ENCODE measurements at regions not wholly inside any gene's neighbourhood (a gene's known extent, or its start where the extent isn't known, plus 50 kb on each side); places are given as distances from the start of the nearest gene placed in this dataset.

DNA sequence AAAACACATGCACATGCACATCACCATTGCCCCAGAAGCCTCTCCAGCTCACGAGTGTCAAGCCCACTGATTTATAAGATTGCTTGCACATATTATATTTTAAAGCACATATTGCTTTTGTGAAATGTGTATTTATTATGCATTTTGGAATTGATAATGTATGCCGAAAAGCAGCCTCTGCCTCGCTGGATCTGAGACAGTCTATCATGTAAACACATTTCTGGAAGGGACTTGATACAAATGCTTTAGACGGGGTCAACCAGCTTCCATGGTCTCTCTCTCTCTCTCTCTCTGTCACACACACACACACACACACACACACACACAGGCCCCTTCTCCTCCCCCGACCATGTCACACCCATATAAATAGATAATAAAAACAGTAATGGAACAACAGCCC lies 203.8 kb downstream of the TUBA3C start:
- Histone ChIP-seq H3K36me3 (replicated peaks; ENCODE audit: insufficient read depth, low read length) (no peaks in the 10 kb centered on the region), H3K9me3 (replicated peaks; ENCODE audit: insufficient read depth, low read length) (no peaks in the 10 kb centered on the region), H3F3A (ENCODE audit: insufficient read depth, low read length) (no peaks in the 10 kb centered on the region), H3K9me2 (replicated peaks; ENCODE audit: insufficient read depth, low read length) (no peaks in the 10 kb centered on the region), H3K9ac (ENCODE audit: low read length) (no peak overlapping the region), H4K20me1 (ENCODE audit: insufficient read depth, low read length) (no peaks in the 10 kb centered on the region), H3K4me3 (ENCODE audit: low read length) (no peak overlapping the region), H3K79me2 (ENCODE audit: low read length) (no peaks in the 10 kb centered on the region), H3K27ac (ENCODE audit: low read length) (no peak overlapping the region), H3K27me3 (replicated peaks; ENCODE audit: insufficient read depth, low read length) (no peaks in the 10 kb centered on the region), H3K4me1 (ENCODE audit: low read length) (no peaks in the 10 kb centered on the region), H2AFZ (ENCODE audit: low read length) (no peak overlapping the region), H3K4me2 (ENCODE audit: low read depth, low read length) (no peak overlapping the region)
- TF ChIP-seq EZH2phosphoT487 (IDR thresholded peaks at IDR 0.05; ENCODE audit: low read length) (no peak), EZH2 (optimal IDR thresholded peaks at IDR 0.05; ENCODE audit: low read depth, low read length) (no peak)
- TF ChIP-seq, protein P1, sequence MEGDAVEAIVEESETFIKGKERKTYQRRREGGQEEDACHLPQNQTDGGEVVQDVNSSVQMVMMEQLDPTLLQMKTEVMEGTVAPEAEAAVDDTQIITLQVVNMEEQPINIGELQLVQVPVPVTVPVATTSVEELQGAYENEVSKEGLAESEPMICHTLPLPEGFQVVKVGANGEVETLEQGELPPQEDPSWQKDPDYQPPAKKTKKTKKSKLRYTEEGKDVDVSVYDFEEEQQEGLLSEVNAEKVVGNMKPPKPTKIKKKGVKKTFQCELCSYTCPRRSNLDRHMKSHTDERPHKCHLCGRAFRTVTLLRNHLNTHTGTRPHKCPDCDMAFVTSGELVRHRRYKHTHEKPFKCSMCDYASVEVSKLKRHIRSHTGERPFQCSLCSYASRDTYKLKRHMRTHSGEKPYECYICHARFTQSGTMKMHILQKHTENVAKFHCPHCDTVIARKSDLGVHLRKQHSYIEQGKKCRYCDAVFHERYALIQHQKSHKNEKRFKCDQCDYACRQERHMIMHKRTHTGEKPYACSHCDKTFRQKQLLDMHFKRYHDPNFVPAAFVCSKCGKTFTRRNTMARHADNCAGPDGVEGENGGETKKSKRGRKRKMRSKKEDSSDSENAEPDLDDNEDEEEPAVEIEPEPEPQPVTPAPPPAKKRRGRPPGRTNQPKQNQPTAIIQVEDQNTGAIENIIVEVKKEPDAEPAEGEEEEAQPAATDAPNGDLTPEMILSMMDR (IDR thresholded peaks at IDR 0.05; ENCODE audit: low read length), result no peak
- DNase-seq, result no peak

DNA sequence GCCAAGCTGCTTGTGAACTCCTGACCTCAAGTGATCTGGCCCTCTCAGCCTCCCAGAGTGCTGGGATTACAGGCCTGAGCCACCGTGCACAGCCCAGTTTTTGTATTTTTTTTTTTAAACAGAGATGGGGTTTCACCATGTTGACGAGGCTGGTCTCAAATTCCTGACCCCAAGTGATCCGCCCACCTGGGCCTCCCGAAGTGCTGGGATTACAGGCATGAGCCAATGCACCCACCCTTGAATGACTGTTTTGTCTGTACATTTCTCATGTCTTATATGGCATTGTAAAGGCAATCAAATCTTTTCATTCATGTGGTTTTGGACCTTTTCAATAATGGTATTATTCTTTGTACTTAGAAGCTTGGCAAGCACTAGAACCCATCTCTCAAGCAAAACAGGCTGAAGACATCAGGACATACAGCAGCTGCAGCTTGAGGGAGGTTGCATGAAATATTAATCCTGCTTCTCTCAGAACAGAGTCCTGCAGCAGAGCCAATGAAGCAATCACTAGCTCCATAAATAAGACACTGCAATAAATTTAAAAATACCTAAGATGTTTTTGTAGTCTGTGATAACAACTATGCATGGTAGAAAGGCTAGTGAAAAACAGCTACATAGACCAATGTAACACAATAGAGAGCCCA lies 209.9 kb downstream of the TUBA3C start:
- Histone ChIP-seq H3K27me3 (replicated peaks; ENCODE audit: insufficient read depth, low read length) (no peaks in the 10 kb centered on the region), H3K9ac (ENCODE audit: low read length) (no peak overlapping the region), H3K4me1 (ENCODE audit: low read length) (no peaks in the 10 kb centered on the region), H3K79me2 (ENCODE audit: low read length) (no peaks in the 10 kb centered on the region), H4K20me1 (ENCODE audit: insufficient read depth, low read length) (no peaks in the 10 kb centered on the region), H3K36me3 (replicated peaks; ENCODE audit: insufficient read depth, low read length) (no peaks in the 10 kb centered on the region), H3K27ac (ENCODE audit: low read length) (no peak overlapping the region), H3K9me2 (replicated peaks; ENCODE audit: insufficient read depth, low read length) (no peaks in the 10 kb centered on the region), H3F3A (ENCODE audit: insufficient read depth, low read length) (no peaks in the 10 kb centered on the region), H2AFZ (ENCODE audit: low read length) (no peak overlapping the region), H3K9me3 (replicated peaks; ENCODE audit: insufficient read depth, low read length) (no peaks in the 10 kb centered on the region), H3K4me3 (ENCODE audit: low read length) (no peak overlapping the region), H3K4me2 (ENCODE audit: low read depth, low read length) (no peak overlapping the region)
- no peak for TF ChIP-seq EZH2phosphoT487 (IDR thresholded peaks at IDR 0.05; ENCODE audit: low read length)
- TF ChIP-seq, protein P1 (IDR thresholded peaks at IDR 0.05; ENCODE audit: low read length), result no peak
- TF ChIP-seq EZH2 (optimal IDR thresholded peaks at IDR 0.05; ENCODE audit: low read depth, low read length), result no peak
- DNase-seq, result no peak

DNA sequence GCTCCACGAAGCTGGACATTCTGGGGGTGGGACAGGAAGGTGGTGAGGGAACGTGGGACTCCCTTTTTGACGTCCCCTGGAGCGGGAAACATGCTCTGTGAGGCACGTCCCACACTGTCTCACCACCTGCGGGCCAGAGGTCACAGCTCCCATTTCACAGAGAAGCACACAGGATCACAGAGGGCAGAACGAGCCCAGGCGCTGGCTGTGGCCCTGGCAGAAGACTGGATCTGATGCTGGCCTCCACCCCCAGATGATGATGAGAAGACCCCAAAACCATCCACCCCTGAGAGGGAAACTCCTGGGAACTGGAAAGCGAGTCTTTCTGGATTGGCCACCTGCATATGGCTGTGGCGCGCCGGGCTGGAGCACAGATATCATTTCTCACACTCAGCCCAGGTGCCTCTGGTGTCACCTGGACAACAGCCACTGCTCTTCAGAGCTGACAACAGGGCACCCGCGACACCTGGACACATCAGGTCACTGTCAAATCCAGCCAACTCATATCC lies 216.2 kb downstream of the TUBA3C start:
- H3K27me3 ChIP-seq (replicated peaks; ENCODE audit: insufficient read depth, low read length), result no peaks in the 10 kb centered on the region
- no peaks in the 10 kb centered on the region for H3K4me1 ChIP-seq (ENCODE audit: low read length)
- no peak overlapping the region for H3K4me2 ChIP-seq (ENCODE audit: low read depth, low read length)
- H3K9ac ChIP-seq (ENCODE audit: low read length), result no peak overlapping the region
- no peaks in the 10 kb centered on the region for H3K9me2 ChIP-seq (replicated peaks; ENCODE audit: insufficient read depth, low read length)
- DNase-seq, result no peak
- no peaks in the 10 kb centered on the region for H3K36me3 ChIP-seq (replicated peaks; ENCODE audit: insufficient read depth, low read length)
- no peak overlapping the region for H3K27ac ChIP-seq (ENCODE audit: low read length)
- H3K4me3 ChIP-seq (ENCODE audit: low read length), result no peak overlapping the region
- no peaks in the 10 kb centered on the region for H3F3A ChIP-seq (ENCODE audit: insufficient read depth, low read length)
- no peak overlapping the region for H2AFZ ChIP-seq (ENCODE audit: low read length)
- H3K79me2 ChIP-seq (ENCODE audit: low read length), result no peaks in the 10 kb centered on the region
- H4K20me1 ChIP-seq (ENCODE audit: insufficient read depth, low read length), result no peaks in the 10 kb centered on the region
- H3K9me3 ChIP-seq (replicated peaks; ENCODE audit: insufficient read depth, low read length), result no peaks in the 10 kb centered on the region
- TF ChIP-seq, protein P1 (IDR thresholded peaks at IDR 0.05; ENCODE audit: low read length), result no peak
- TF ChIP-seq EZH2 (optimal IDR thresholded peaks at IDR 0.05; ENCODE audit: low read depth, low read length) (no peak), EZH2phosphoT487 (IDR thresholded peaks at IDR 0.05; ENCODE audit: low read length) (no peak)

All from MM.1S (cell line).